ENCODE measurements at regions not wholly inside any gene's neighbourhood (a gene's known extent, or its start where the extent isn't known, plus 50 kb on each side); places are given as distances from the start of the nearest gene placed in this dataset.

- TF ChIP-seq, protein P1, sequence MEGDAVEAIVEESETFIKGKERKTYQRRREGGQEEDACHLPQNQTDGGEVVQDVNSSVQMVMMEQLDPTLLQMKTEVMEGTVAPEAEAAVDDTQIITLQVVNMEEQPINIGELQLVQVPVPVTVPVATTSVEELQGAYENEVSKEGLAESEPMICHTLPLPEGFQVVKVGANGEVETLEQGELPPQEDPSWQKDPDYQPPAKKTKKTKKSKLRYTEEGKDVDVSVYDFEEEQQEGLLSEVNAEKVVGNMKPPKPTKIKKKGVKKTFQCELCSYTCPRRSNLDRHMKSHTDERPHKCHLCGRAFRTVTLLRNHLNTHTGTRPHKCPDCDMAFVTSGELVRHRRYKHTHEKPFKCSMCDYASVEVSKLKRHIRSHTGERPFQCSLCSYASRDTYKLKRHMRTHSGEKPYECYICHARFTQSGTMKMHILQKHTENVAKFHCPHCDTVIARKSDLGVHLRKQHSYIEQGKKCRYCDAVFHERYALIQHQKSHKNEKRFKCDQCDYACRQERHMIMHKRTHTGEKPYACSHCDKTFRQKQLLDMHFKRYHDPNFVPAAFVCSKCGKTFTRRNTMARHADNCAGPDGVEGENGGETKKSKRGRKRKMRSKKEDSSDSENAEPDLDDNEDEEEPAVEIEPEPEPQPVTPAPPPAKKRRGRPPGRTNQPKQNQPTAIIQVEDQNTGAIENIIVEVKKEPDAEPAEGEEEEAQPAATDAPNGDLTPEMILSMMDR (conservative IDR thresholded peaks at IDR 0.05; ENCODE audit: low read length) = no peak
- no peak for TF ChIP-seq EZH2phosphoT487 (IDR thresholded peaks at IDR 0.05; ENCODE audit: borderline replicate concordance, low read depth, low read length)
Measured at GRCh38 chr2:206881708-206882410, 57.5 kb upstream of the CPO start.

Data from OCI-LY7 (cell line).